Transverse colon (tissue), 4 donors: ENCODE measurements at regions not wholly inside any gene's neighbourhood (a gene's known extent, or its start where the extent isn't known, plus 50 kb on each side); places are given as distances from the start of the nearest gene placed in this dataset.

Experiments used
- CTCF ChIP-seq, 5 experiments: fragments of 200-600 bp in 3 of 5; fragments of 450-650 bp in 2 of 5; sonication (generic) in 3 of 5; IDR thresholded peaks; 1 replicate in 2 of 5; 2 replicates in 3 of 5; pipeline ENCODE4 v1.5.1; 2016 to 2017; ENCODE audit warnings: antibody characterized with exemption in 5 of 5, inconsistent platforms in 3 of 5, mild to moderate bottlenecking in 2 of 5, moderate library complexity in 1 of 5
- EP300 ChIP-seq: sonication (generic); formaldehyde crosslinking; IDR thresholded peaks from one replicate; pipeline ENCODE4 v1.6.1; 2017; ENCODE audit warnings: antibody characterized with exemption, low read depth
- POLR2A ChIP-seq: fragments of 450-650 bp; IDR thresholded peaks from one replicate; pipeline ENCODE4 v1.6.1; 2016; ENCODE audit warnings: antibody characterized with exemption, mild to moderate bottlenecking, moderate library complexity
- POLR2AphosphoS5 ChIP-seq, 3 donors: sonication (generic); formaldehyde crosslinking; IDR thresholded peaks; one replicate each; pipeline ENCODE4 v1.6.1; 2016; ENCODE audit warnings: antibody characterized with exemption in 3 of 3

- no peak for TF ChIP-seq CTCF (IDR thresholded peaks at IDR 0.05)
- TF ChIP-seq POLR2A, result no peak
- no peak for TF ChIP-seq POLR2AphosphoS5 (IDR thresholded peaks at IDR 0.05)
- TF ChIP-seq EP300, result no peak
Measured at GRCh38 chr5:96499753-96500345, 66.8 kb upstream of the PCSK1 start.
